Spleen (tissue), 11 donors: ENCODE measurements at regions not wholly inside any gene's neighbourhood (a gene's known extent, or its start where the extent isn't known, plus 50 kb on each side); places are given as distances from the start of the nearest gene placed in this dataset.
"Not testable (repeated sequence)": the region's sequence is repeated elsewhere in the genome, so short reads cannot be mapped to it uniquely, and the experiment has no call there.

Source experiments
- DNase-seq: peaks from one replicate; pipeline ENCODE4 v3.0.0-alpha.2; 2020
- H3K27ac ChIP-seq, 8 donors: fragments of 200-600 bp; sonication (generic) in 7 of 8; 1 replicate in 4 of 8; 2 replicates in 4 of 8; pipeline versions ENCODE4 v1.5.0 to v1.8.0; 2016 to 2021; ENCODE audit warnings: inconsistent platforms in 4 of 8, mild to moderate bottlenecking in 4 of 8, moderate library complexity in 1 of 8
- H3K27me3 ChIP-seq, 7 donors: fragments of 200-600 bp; sonication (generic) in 6 of 7; replicated peaks in 1 of 7; 1 replicate in 4 of 7; 2 replicates in 3 of 7; pipeline versions ENCODE4 v1.5.0 to v1.8.0; 2016 to 2021; ENCODE audit warnings: inconsistent platforms in 3 of 7, mild to moderate bottlenecking in 1 of 7
- H3K36me3 ChIP-seq, 6 donors: fragments of 200-600 bp; sonication (generic) in 5 of 6; 1 replicate in 4 of 6; 2 replicates in 2 of 6; pipeline versions ENCODE4 v1.5.0 to v1.8.0; 2016 to 2021; ENCODE audit warnings: inconsistent platforms in 2 of 6
- H3K4me1 ChIP-seq, 6 donors: fragments of 200-600 bp; sonication (generic) in 5 of 6; 1 replicate in 3 of 6; 2 replicates in 3 of 6; pipeline versions ENCODE4 v1.5.0 to v1.8.0; 2016 to 2021; ENCODE audit warnings: inconsistent platforms in 3 of 6
- H3K4me3 ChIP-seq, 8 donors: fragments of 200-600 bp; sonication (generic) in 7 of 8; 1 replicate in 4 of 8; 2 replicates in 4 of 8; pipeline versions ENCODE4 v1.5.0 to v1.8.0; 2016 to 2021; ENCODE audit warnings: inconsistent platforms in 4 of 8, mild to moderate bottlenecking in 4 of 8, moderate library complexity in 2 of 8
- H3K9me3 ChIP-seq, 8 donors: fragments of 200-600 bp; sonication (generic) in 7 of 8; 1 replicate in 4 of 8; 2 replicates in 4 of 8; pipeline versions ENCODE4 v1.5.0 to v1.8.0; 2016 to 2021; ENCODE audit warnings: inconsistent platforms in 4 of 8
- POLR2A ChIP-seq, 3 donors: fragments of 450-650 bp; IDR thresholded peaks; one replicate each; pipeline ENCODE4 v1.5.1; 2017; ENCODE audit warnings: antibody characterized with exemption in 3 of 3, mild to moderate bottlenecking in 1 of 3
- POLR2AphosphoS5 ChIP-seq, 3 donors: sonication (generic); formaldehyde crosslinking; IDR thresholded peaks; one replicate each; pipeline ENCODE4 v1.5.1; 2017; ENCODE audit warnings: antibody characterized with exemption in 3 of 3
- WGBS, 5 donors: extraction: QIAGEN DNeasy Blood & Tissue Kit in 3 of 5; methylation state at CpG; one replicate each; pipeline versions ENCODE4 v1.1.5 to v1.1.7; 2013 to 2018; 5-methylcytosine and 5-hydroxymethylcytosine counted together
- intact Hi-C: fragments of 100-400 bp; cut with DNase I; formaldehyde crosslinking; loops from one replicate; pipeline ENCODE4 v1.15.0; 2023; ENCODE audit warnings: low total_unique reads
- TF ChIP-seq, protein P1 (sequence below), 11 experiments: fragments of 200-600 bp in 7 of 11; fragments of 450-650 bp in 4 of 11; sonication (generic) in 4 of 11; IDR thresholded peaks in 8 of 11; conservative IDR thresholded peaks in 3 of 11; 1 replicate in 7 of 11; 2 replicates in 4 of 11; pipeline versions ENCODE4 v1.4.0 to v1.8.0; 2016 to 2021; ENCODE audit warnings: antibody characterized with exemption in 11 of 11, inconsistent platforms in 4 of 11, mild to moderate bottlenecking in 1 of 11
- donor health status: healthy with polysubstance abuse.
- donor health status: DM: no; HTN: no; CAD: no; lungs with moderate emphysema.
- donor health status: DM: no; HTN: no; CAD: no.
- donor health status: Bipolar disorder and iron deficiency.
- donor health status: healthy.
- donor health status: DM: no; HTN: no; CAD: no.
- donor health status: DM: yes; HTN: yes; CAD: no.

DNA sequence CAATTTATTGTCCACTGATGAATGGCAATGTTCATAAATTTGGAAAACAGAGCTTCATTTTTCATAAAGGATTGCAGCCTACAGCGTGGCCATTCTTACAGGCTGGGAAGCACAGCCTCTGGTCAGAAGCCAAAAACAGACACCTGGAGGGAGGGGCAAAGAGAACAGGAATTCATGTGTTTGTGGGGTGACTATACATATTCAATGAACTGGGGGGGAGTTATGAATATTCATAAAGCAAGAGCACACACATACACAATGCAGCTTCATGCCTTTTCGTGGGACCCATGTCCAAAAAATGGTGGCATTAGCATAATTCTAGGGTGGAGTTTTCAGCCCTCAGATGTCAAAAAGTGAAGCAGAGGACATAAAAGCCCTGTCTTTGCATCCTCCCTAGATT, 173.3 kb downstream of the VEGFC start:
- no peaks in the 10 kb centered on the region for H3K4me1 ChIP-seq

DNA sequence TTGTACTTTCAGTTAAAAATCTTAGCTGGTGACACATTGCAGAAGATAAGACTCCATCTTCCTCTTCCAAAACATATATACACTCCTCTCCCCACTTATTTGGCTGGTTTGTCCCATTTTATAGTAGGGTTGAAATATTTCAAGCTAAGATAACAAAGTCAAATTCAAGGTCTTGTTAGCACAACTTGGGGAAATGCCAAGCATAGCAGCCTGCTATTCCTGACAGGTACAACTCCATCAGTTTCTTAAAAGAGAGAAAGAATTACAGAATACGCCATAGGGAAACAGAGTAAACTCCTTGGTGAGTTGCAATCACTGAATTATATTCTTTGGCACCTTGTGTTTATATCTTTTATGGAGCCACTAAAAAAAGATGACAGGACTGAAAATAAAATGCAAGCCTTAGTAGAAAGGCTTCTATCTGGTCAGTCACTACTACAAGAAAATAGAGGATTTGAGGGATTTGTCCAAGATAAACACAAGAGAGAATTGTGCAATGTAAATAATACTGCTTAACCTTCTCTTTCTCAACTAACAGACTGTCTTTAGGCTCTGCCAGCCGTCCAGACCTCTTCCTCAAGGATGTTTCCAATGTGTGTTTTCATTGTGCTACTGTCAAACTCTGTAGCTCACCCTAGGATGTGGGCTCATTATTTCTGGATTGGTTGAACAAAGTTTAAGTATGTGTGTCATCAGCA, 170.3 kb downstream of the VEGFC start:
- 53 to 67% (median 54%) methylated on average over 2 of the region's 2 CpGs for WGBS, 5 donors
- TF ChIP-seq, protein P1, sequence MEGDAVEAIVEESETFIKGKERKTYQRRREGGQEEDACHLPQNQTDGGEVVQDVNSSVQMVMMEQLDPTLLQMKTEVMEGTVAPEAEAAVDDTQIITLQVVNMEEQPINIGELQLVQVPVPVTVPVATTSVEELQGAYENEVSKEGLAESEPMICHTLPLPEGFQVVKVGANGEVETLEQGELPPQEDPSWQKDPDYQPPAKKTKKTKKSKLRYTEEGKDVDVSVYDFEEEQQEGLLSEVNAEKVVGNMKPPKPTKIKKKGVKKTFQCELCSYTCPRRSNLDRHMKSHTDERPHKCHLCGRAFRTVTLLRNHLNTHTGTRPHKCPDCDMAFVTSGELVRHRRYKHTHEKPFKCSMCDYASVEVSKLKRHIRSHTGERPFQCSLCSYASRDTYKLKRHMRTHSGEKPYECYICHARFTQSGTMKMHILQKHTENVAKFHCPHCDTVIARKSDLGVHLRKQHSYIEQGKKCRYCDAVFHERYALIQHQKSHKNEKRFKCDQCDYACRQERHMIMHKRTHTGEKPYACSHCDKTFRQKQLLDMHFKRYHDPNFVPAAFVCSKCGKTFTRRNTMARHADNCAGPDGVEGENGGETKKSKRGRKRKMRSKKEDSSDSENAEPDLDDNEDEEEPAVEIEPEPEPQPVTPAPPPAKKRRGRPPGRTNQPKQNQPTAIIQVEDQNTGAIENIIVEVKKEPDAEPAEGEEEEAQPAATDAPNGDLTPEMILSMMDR (IDR thresholded peaks at IDR 0.05 in 8 of 11, conservative IDR thresholded peaks at IDR 0.05 in 3 of 11) = no peak
- no peak for TF ChIP-seq POLR2A (IDR thresholded peaks at IDR 0.05)
- no peak for TF ChIP-seq POLR2AphosphoS5 (IDR thresholded peaks at IDR 0.05)
- intact Hi-C loops = no loop called here
- DNase-seq = no peak
- peaks cover 0 to 24% (median 6%) of the 10 kb centered on the region in 8 donors for H3K9me3 ChIP-seq
- no peaks in the 10 kb centered on the region for H3K36me3 ChIP-seq
- H3K27ac ChIP-seq = no peak overlapping the region
- no peaks in the 10 kb centered on the region for H3K4me1 ChIP-seq
- no peaks in the 10 kb centered on the region for H3K27me3 ChIP-seq
- H3K4me3 ChIP-seq = no peak overlapping the region

More for the DNA sequence above, 173.3 kb downstream of the VEGFC start:
- Histone ChIP-seq H3K9me3 (peaks cover 0 to 20% (median 0%) of the 10 kb centered on the region in 8 donors), H3K4me3 (no peak overlapping the region), H3K27ac (no peak overlapping the region), H3K36me3 (no peaks in the 10 kb centered on the region), H3K27me3 (no peaks in the 10 kb centered on the region)
- no peak for DNase-seq
- TF ChIP-seq POLR2A (IDR thresholded peaks at IDR 0.05) (no peak), POLR2AphosphoS5 (IDR thresholded peaks at IDR 0.05) (no peak)
- TF ChIP-seq, protein P1 (IDR thresholded peaks at IDR 0.05 in 8 of 11, conservative IDR thresholded peaks at IDR 0.05 in 3 of 11) = no peak
- intact Hi-C loops = no loop called here
- WGBS, 5 donors = 82 to 95% (median 88%) methylated on average over 2 of the region's 2 CpGs

DNA sequence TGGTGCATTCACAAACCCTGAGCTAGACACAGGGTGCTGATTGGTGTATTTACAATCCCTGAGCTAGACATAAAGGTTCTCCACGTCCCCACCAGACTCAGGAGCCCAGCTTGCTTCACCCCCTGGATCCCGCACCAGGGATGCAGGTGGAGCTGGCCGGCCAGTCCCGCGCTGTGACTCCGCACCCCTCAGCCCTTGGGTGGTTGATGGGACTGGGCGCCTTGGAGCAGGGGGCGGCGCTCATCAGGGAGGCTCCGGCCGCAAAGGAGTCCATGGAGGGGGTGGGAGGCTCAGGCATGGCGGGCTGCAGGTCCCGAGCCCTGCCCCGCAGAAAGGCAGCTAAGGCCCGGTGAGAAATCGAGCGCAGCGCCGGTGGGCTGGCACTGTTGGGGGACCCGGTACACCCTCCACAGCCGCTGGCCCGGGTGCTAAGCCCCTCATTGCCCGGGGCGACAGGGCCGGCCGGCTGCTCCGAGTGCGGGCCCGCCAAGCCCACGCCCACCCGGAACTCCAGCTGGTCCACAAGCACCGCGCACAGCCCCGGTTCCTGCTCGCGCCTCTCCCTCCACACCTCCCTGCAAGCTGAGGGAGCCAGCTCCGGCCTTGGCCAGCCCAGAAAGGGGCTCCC, 167.6 kb downstream of the VEGFC start:
- H3K36me3 ChIP-seq, H3K4me1 ChIP-seq, DNase-seq, H3K27ac ChIP-seq, H3K4me3 ChIP-seq, H3K27me3 ChIP-seq, intact Hi-C loops: not testable (repeated sequence)
- 94 to 98% (median 95%) methylated on average over 14 to 37 of the region's 37 CpGs for WGBS, 5 donors
- H3K9me3 ChIP-seq = peaks cover 0 to 30% (median 8%) of the 10 kb centered on the region in 8 donors

DNA sequence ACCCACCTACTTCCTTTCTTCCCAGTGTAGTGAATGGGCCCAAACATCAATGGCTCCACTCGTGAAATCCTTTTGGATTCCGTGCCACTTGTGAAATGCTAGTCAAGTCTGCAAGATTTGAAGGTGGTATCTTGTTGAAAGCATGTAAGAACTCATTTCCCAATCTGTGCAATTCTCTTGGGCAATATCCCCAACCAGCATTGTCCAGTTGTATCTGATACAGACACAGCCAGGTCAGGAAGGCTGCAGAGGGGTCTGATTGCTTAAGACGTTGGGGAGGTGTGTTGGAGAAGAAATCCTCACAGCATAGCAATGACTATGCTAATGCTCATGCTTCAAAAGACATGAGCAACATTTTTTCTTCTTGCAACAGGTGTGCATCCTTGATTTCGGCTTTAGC, 164.8 kb downstream of the VEGFC start:
- H3K9me3 ChIP-seq = peaks cover 0 to 40% (median 9%) of the 10 kb centered on the region in 8 donors
- TF ChIP-seq, protein P1 (IDR thresholded peaks at IDR 0.05 in 8 of 11, conservative IDR thresholded peaks at IDR 0.05 in 3 of 11) = no peak
- no peak for TF ChIP-seq POLR2A (IDR thresholded peaks at IDR 0.05)
- no peak for TF ChIP-seq POLR2AphosphoS5 (IDR thresholded peaks at IDR 0.05)
- WGBS, 5 donors = 73 to 83% (median 76%) methylated on average over 4 of the region's 4 CpGs
- H3K36me3 ChIP-seq = no peaks in the 10 kb centered on the region
- H3K27me3 ChIP-seq = no peaks in the 10 kb centered on the region
- H3K4me3 ChIP-seq = no peak overlapping the region
- H3K4me1 ChIP-seq = no peaks in the 10 kb centered on the region
- DNase-seq = no peak
- intact Hi-C loops = no loop called here
- no peak overlapping the region for H3K27ac ChIP-seq
